H1 (cell line): ENCODE measurements at regions not wholly inside any gene's neighbourhood (a gene's known extent, or its start where the extent isn't known, plus 50 kb on each side); places are given as distances from the start of the nearest gene placed in this dataset.

Source experiments
- CTCF ChIA-PET: fragments of 300-600 bp; sonication (Branson Sonifier 250); formaldehyde crosslinking; loops from one replicate; lab custom pipeline; 2021; ENCODE audit not compliant: partially characterized antibody; lab: Charles Lee
- POLR2A ChIA-PET: fragments of 300-600 bp; sonication (Branson Sonifier 250); formaldehyde crosslinking; loops from one replicate; lab custom pipeline; 2021; ENCODE audit warnings: inconsistent platforms; ENCODE audit not compliant: partially characterized antibody; lab: Charles Lee
- DNase-seq, 2 experiments: peaks; one replicate each; pipeline versions ENCODE4 v3.0.0 to v3.0.0-alpha.2; 2010 to 2022; ENCODE audit warnings: low spot score in 2 of 2, low read depth in 1 of 2, mixed read lengths in 1 of 2
- FAIRE-seq: peaks from 2 replicates; lab custom pipeline; 2011; peaks lifted over from hg19 to GRCh38; lab: Jason Lieb, UNC
- H2AFZ ChIP-seq: 2 replicates; pipeline ENCODE4 v1.8.1; 2012; ENCODE audit warnings: low read length, inconsistent platforms
- H2AK5ac ChIP-seq: 2 replicates; pipeline ENCODE4 v1.6.1; 2013; ENCODE audit warnings: low read depth, low read length
- H2BK120ac ChIP-seq: replicated peaks from 2 replicates; pipeline ENCODE3; 2013; ENCODE audit warnings: low read depth, low read length, inconsistent platforms
- H2BK12ac ChIP-seq: 2 replicates; pipeline ENCODE4 v1.6.1; 2013; ENCODE audit warnings: low read depth, low read length
- H2BK15ac ChIP-seq: 2 replicates; pipeline ENCODE4 v1.6.1; 2013; ENCODE audit warnings: low read length
- H2BK20ac ChIP-seq: 2 replicates; pipeline ENCODE4 v1.6.1; 2013; ENCODE audit warnings: low read length
- H2BK5ac ChIP-seq: 2 replicates; pipeline ENCODE4 v1.6.1; 2013; ENCODE audit warnings: low read depth, low read length
- H3K14ac ChIP-seq: 2 replicates; pipeline ENCODE4 v1.6.1; 2013; ENCODE audit warnings: inconsistent platforms; ENCODE audit not compliant: insufficient read length
- H3K18ac ChIP-seq: 2 replicates; pipeline ENCODE4 v1.6.1; 2013; ENCODE audit warnings: low read length; ENCODE audit errors: extremely low read depth
- H3K23ac ChIP-seq: 2 replicates; pipeline ENCODE4 v1.6.1; 2013; ENCODE audit warnings: inconsistent platforms; ENCODE audit not compliant: insufficient read length
- H3K23me2 ChIP-seq: 2 replicates; pipeline ENCODE4 v1.6.1; 2013; ENCODE audit warnings: low read depth, low read length
- H3K27ac ChIP-seq: 2 replicates; pipeline ENCODE4 v1.6.1; 2011; ENCODE audit warnings: low read depth, low read length, inconsistent platforms
- H3K27me3 ChIP-seq, 4 experiments: replicated peaks in 1 of 4; 1 replicate in 1 of 4; 2 replicates in 3 of 4; pipeline versions ENCODE4 v1.6.1 to v1.8.1; 2011 to 2013; ENCODE audit warnings: low read length in 3 of 4, mild to moderate bottlenecking in 3 of 4, inconsistent platforms in 2 of 4, mixed read lengths in 2 of 4, moderate library complexity in 1 of 4; ENCODE audit not compliant: control insufficient read depth in 3 of 4, insufficient read depth in 3 of 4; ENCODE audit errors: extremely low read depth in 1 of 4
- H3K36me3 ChIP-seq, 4 experiments: 2 replicates each; pipeline versions ENCODE4 v1.6.1 to v1.8.1; 2011 to 2013; ENCODE audit warnings: mild to moderate bottlenecking in 4 of 4, low read length in 3 of 4, moderate library complexity in 2 of 4, control low read depth in 1 of 4, inconsistent platforms in 1 of 4; ENCODE audit not compliant: insufficient read depth in 4 of 4, control insufficient read depth in 2 of 4
- H3K4ac ChIP-seq: replicated peaks from 2 replicates; pipeline ENCODE3; 2013; ENCODE audit warnings: low read length, low read depth, mixed read lengths, inconsistent platforms; ENCODE audit not compliant: insufficient read length
- H3K4me1 ChIP-seq, 4 experiments: replicated peaks in 1 of 4; 1 replicate in 1 of 4; 2 replicates in 3 of 4; pipeline versions ENCODE4 v1.6.1 to v1.8.1; 2011 to 2013; ENCODE audit warnings: low read length in 3 of 4, inconsistent platforms in 2 of 4, mixed read lengths in 1 of 4; ENCODE audit not compliant: insufficient read depth in 4 of 4, control insufficient read depth in 3 of 4
- H3K4me2 ChIP-seq, 2 experiments: 2 replicates each; pipeline versions ENCODE4 v1.6.1 to v1.8.1; 2011 to 2013; ENCODE audit warnings: low read depth in 2 of 2, low read length in 2 of 2, control low read depth in 1 of 2, inconsistent platforms in 1 of 2, mild to moderate bottlenecking in 1 of 2; ENCODE audit not compliant: insufficient read depth in 1 of 2
- H3K4me3 ChIP-seq, 4 experiments: fragments of 200-600, 300-600 bp in 1 of 4; sonication (generic), shearing (Covaris generic), sonication (Bioruptor Twin) in 1 of 4; 2 replicates each; pipeline versions ENCODE4 v1.5.1 to v1.8.1; 2011 to 2016; ENCODE audit warnings: low read length in 4 of 4, low read depth in 3 of 4, control low read depth in 2 of 4, inconsistent platforms in 2 of 4, mild to moderate bottlenecking in 2 of 4, mixed read lengths in 1 of 4, moderate library complexity in 1 of 4; ENCODE audit not compliant: insufficient read depth in 2 of 4; ENCODE audit errors: extremely low read depth in 1 of 4
- H3K56ac ChIP-seq: replicated peaks from 2 replicates; pipeline ENCODE3; 2013; ENCODE audit warnings: low read depth, mild to moderate bottlenecking, mixed read lengths, low read length, inconsistent platforms; ENCODE audit not compliant: insufficient read length
- H3K79me1 ChIP-seq: 2 replicates; pipeline ENCODE4 v1.6.1; 2013; ENCODE audit warnings: low read depth, low read length, control low read depth
- H3K79me2 ChIP-seq, 2 experiments: 2 replicates each; pipeline versions ENCODE4 v1.6.1 to v1.8.1; 2012 to 2013; ENCODE audit warnings: low read length in 2 of 2, mild to moderate bottlenecking in 2 of 2, inconsistent platforms in 1 of 2; ENCODE audit not compliant: insufficient read depth in 2 of 2, control insufficient read depth in 1 of 2
- H3K9ac ChIP-seq, 4 experiments: replicated peaks in 1 of 4; 1 replicate in 1 of 4; 2 replicates in 3 of 4; pipeline versions ENCODE4 v1.6.1 to v1.8.1; 2011 to 2013; ENCODE audit warnings: low read depth in 3 of 4, low read length in 3 of 4, control low read depth in 2 of 4, mild to moderate bottlenecking in 2 of 4, moderate library complexity in 2 of 4, inconsistent platforms in 1 of 4; ENCODE audit errors: extremely low read depth in 1 of 4
- H3K9me3 ChIP-seq, 2 experiments: 2 replicates each; pipeline versions ENCODE4 v1.6.1 to v1.8.1; 2012 to 2013; ENCODE audit warnings: mild to moderate bottlenecking in 2 of 2, moderate library complexity in 2 of 2, control low read depth in 1 of 2, inconsistent platforms in 1 of 2, low read depth in 1 of 2, low read length in 1 of 2, mixed read lengths in 1 of 2; ENCODE audit not compliant: insufficient read depth in 2 of 2
- H4K20me1 ChIP-seq, 2 experiments: replicated peaks in 1 of 2; 2 replicates each; pipeline versions ENCODE3 to v1.8.1; 2011 to 2013; ENCODE audit warnings: inconsistent platforms in 2 of 2, low read length in 2 of 2, mild to moderate bottlenecking in 1 of 2; ENCODE audit not compliant: insufficient read depth in 2 of 2, control insufficient read depth in 1 of 2
- H4K5ac ChIP-seq: 2 replicates; pipeline ENCODE4 v1.6.1; 2013; ENCODE audit warnings: low read length, low read depth, mixed read lengths, inconsistent platforms; ENCODE audit not compliant: insufficient read length
- H4K8ac ChIP-seq: 2 replicates; pipeline ENCODE4 v1.8.0; 2013; ENCODE audit warnings: mild to moderate bottlenecking, moderate library complexity, low read length, inconsistent platforms; ENCODE audit not compliant: insufficient read depth; ENCODE audit errors: extremely low read depth
- H4K91ac ChIP-seq: replicated peaks from 2 replicates; pipeline ENCODE3; 2013; ENCODE audit warnings: low read length, mixed read lengths, inconsistent platforms; ENCODE audit not compliant: insufficient read length
- CREB1 ChIP-seq: IDR thresholded peaks from 2 replicates; pipeline ENCODE4 v1.6.1; 2012; ENCODE audit warnings: inconsistent platforms
- EZH2 ChIP-seq: fragments of 200-600 bp; sonication (generic); IDR thresholded peaks from 2 replicates; pipeline ENCODE4 v1.7.1; 2012; ENCODE audit warnings: low read depth, mild to moderate bottlenecking, moderate library complexity, low read length, inconsistent platforms; ENCODE audit not compliant: severe bottlenecking
- KDM5A ChIP-seq: fragments of 200-600 bp; IDR thresholded peaks from 2 replicates; pipeline ENCODE4 v1.7.1; 2012; ENCODE audit warnings: mild to moderate bottlenecking, low read length, inconsistent platforms, mixed read lengths
- MAFK ChIP-seq: IDR thresholded peaks from 2 replicates; pipeline ENCODE4 v1.6.1; 2012; ENCODE audit warnings: low read depth, mild to moderate bottlenecking, improper control_type of control experiment, low read length
- NANOG ChIP-seq: IDR thresholded peaks from 2 replicates; pipeline ENCODE4 v1.6.1; 2011; ENCODE audit warnings: low read length, low read depth, mild to moderate bottlenecking, inconsistent platforms; ENCODE audit not compliant: insufficient read depth, poor library complexity, severe bottlenecking
- NRF1 ChIP-seq: IDR thresholded peaks from 2 replicates; pipeline ENCODE4 v1.6.1; 2011; ENCODE audit warnings: mild to moderate bottlenecking, low read depth, low read length, improper control_type of control experiment
- PHF8 ChIP-seq: fragments of 200-600 bp; sonication (generic); conservative IDR thresholded peaks from 2 replicates; pipeline ENCODE4 v1.7.1; 2012; ENCODE audit warnings: low read depth, mild to moderate bottlenecking, inconsistent platforms, low read length, moderate library complexity
- RBBP5 ChIP-seq: IDR thresholded peaks from 2 replicates; pipeline ENCODE4 v1.7.1; 2012; ENCODE audit warnings: low read depth, mild to moderate bottlenecking, inconsistent platforms, low read length, moderate library complexity, borderline replicate concordance
- RNF2 ChIP-seq: fragments of 200-900, 300-1000 bp; sonication (generic); IDR thresholded peaks from 2 replicates; pipeline ENCODE4 v1.7.1; 2016; ENCODE audit warnings: borderline replicate concordance, low read depth, mild to moderate bottlenecking, antibody characterized with exemption, low read length; ENCODE audit not compliant: poor library complexity, severe bottlenecking; ENCODE audit errors: missing control alignments
- SAP30 ChIP-seq: fragments of 300-600 bp; sonication (generic); IDR thresholded peaks from 2 replicates; pipeline ENCODE4 v1.7.1; 2012; ENCODE audit warnings: low read length, moderate library complexity, mild to moderate bottlenecking, inconsistent platforms; ENCODE audit not compliant: insufficient read depth, insufficient replicate concordance
- TAF1 ChIP-seq: IDR thresholded peaks from 2 replicates; pipeline ENCODE4 v1.6.1; 2011; ENCODE audit warnings: mild to moderate bottlenecking, low read depth, low read length
- TCF12 ChIP-seq: IDR thresholded peaks from 2 replicates; pipeline ENCODE4 v1.6.1; 2011; ENCODE audit warnings: low read depth, mild to moderate bottlenecking, low read length
- ZNF274 ChIP-seq: IDR thresholded peaks from 2 replicates; pipeline ENCODE4 v1.7.0; 2012; ENCODE audit warnings: low read length, borderline replicate concordance; ENCODE audit errors: extremely low read depth
- WGBS, 2 experiments: shearing (Covaris generic) in 1 of 2; methylation state at CpG; one replicate each; pipeline versions ENCODE4 v1.1.6 to v1.1.7; 2013 to 2015; ENCODE audit warnings: low lambda C conversion rate in 2 of 2, mixed read lengths in 2 of 2, inconsistent platforms in 1 of 2, low coverage in 1 of 2, missing lambda C conversion rate in 1 of 2; ENCODE audit not compliant: insufficient replicate concordance in 2 of 2, insufficient coverage in 1 of 2, insufficient read length in 1 of 2; ENCODE audit errors: extremely low coverage in 1 of 2, missing lambda C conversion rate in 1 of 2; 5-methylcytosine and 5-hydroxymethylcytosine counted together
- TF ChIP-seq, protein P1 (sequence below): IDR thresholded peaks from 2 replicates; pipeline ENCODE4 v1.6.1; 2011; ENCODE audit warnings: low read depth, mild to moderate bottlenecking, low read length; ENCODE audit not compliant: insufficient read depth

DNA sequence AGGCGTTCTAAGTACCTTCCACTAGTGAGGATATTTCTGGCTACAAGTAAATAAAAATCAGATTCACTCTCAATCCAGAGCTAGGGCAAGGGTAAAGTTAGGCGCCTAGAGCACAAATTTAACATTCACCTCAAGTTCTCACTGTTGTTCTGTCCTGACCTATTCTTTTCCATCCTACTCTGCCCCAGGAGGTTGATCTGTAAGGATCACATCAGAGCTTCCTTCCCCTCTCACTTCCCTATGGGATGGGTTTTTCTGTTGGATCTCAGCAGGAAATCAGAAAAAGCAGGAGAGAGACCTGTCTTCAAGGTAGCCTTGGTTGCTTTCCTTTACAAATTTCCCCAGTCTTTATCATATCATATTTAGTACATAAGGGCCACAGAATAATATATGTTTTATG is 316.7 kb downstream of the GABRG2 start:
- no peak overlapping the region for H2BK15ac ChIP-seq
- H3K14ac ChIP-seq = no peak overlapping the region
- no peak overlapping the region for H3K4me2 ChIP-seq
- no peaks in the 10 kb centered on the region for H3K4me1 ChIP-seq
- DNase-seq = no peak
- H3K27me3 ChIP-seq = no peaks in the 10 kb centered on the region
- ChIA-PET POLR2A (no interaction called here), CTCF (interaction anchor here (0.6 to 1.5 kb wide), 3 partner anchors 8 to 44 kb away, joined by 3 to 4 read pairs (median 3); no protein-coding TSS in a partner anchor)
- H2BK120ac ChIP-seq = no peak overlapping the region
- H2BK12ac ChIP-seq = no peak overlapping the region
- H4K8ac ChIP-seq = no peak overlapping the region
- no peaks in the 10 kb centered on the region for H4K20me1 ChIP-seq
- no peak overlapping the region for H3K4me3 ChIP-seq
- H3K23me2 ChIP-seq = no peaks in the 10 kb centered on the region
- no peak for FAIRE-seq
- H3K18ac ChIP-seq = no peak overlapping the region
- 69% methylated on average over 2 of the region's 2 CpGs; no CpG with 5 or more reads in 1 of the 2 experiments for WGBS, 2 experiments
- H3K4ac ChIP-seq = no peak overlapping the region
- H3K36me3 ChIP-seq = no peaks in the 10 kb centered on the region
- H3K79me1 ChIP-seq = no peaks in the 10 kb centered on the region
- no peak overlapping the region for H3K23ac ChIP-seq
- no peak overlapping the region for H3K9ac ChIP-seq
- no peak overlapping the region for H2AFZ ChIP-seq
- no peak overlapping the region for H2BK20ac ChIP-seq
- no peak overlapping the region for H3K27ac ChIP-seq
- H3K79me2 ChIP-seq = no peaks in the 10 kb centered on the region
- no peak overlapping the region for H4K91ac ChIP-seq
- H4K5ac ChIP-seq = no peak overlapping the region
- H2BK5ac ChIP-seq = no peak overlapping the region
- H3K56ac ChIP-seq = no peak overlapping the region
- H3K9me3 ChIP-seq = no peaks in the 10 kb centered on the region
- no peak overlapping the region for H2AK5ac ChIP-seq
- TF ChIP-seq, protein P1, sequence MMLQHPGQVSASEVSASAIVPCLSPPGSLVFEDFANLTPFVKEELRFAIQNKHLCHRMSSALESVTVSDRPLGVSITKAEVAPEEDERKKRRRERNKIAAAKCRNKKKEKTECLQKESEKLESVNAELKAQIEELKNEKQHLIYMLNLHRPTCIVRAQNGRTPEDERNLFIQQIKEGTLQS = no peak
- TF ChIP-seq EZH2 = no peak
- TF ChIP-seq MAFK = no peak
- TF ChIP-seq NANOG = no peak
- TF ChIP-seq SAP30 = no peak
- TF ChIP-seq TCF12 = no peak
- no peak for TF ChIP-seq ZNF274
- TF ChIP-seq RNF2 = no peak
- no peak for TF ChIP-seq CREB1
- TF ChIP-seq KDM5A = no peak
- TF ChIP-seq PHF8 = no peak
- no peak for TF ChIP-seq RBBP5
- TF ChIP-seq NRF1 = no peak
- TF ChIP-seq TAF1 = no peak
